GM23338 (cell line): ENCODE measurements at regions not wholly inside any gene's neighbourhood (a gene's known extent, or its start where the extent isn't known, plus 50 kb on each side); places are given as distances from the start of the nearest gene placed in this dataset.

ENCODE experiments used
- ATAC-seq: fragments of 200-7000 bp; cut with Tn5 transposase; 3 replicates; pipeline ENCODE4 v1.9.1; 2020
- DNase-seq: peaks from one replicate; pipeline ENCODE4 v3.0.0-alpha.2; 2015; ENCODE audit warnings: low spot score
- H2AFZ ChIP-seq: fragments of 200-600 bp; sonication (generic); 2 replicates; pipeline ENCODE4 v1.8.0; 2016; ENCODE audit warnings: antibody characterized with exemption, mild to moderate bottlenecking, moderate library complexity
- H3F3A ChIP-seq: fragments of 200-600 bp; sonication (generic); replicated peaks from 2 replicates; pipeline ENCODE4 v1.8.0; 2017; ENCODE audit warnings: antibody characterized with exemption, mixed run types, low read depth
- H3K27ac ChIP-seq: fragments of 200-600 bp; sonication (generic); 2 replicates; pipeline ENCODE4 v1.6.1; 2016; ENCODE audit warnings: low read depth
- H3K27me3 ChIP-seq: fragments of 200-600 bp; sonication (generic); 2 replicates; pipeline ENCODE4 v1.8.0; 2016; ENCODE audit warnings: mild to moderate bottlenecking, mixed run types, moderate library complexity; ENCODE audit not compliant: insufficient read depth
- H3K36me3 ChIP-seq: fragments of 200-600 bp; sonication (generic); 2 replicates; pipeline ENCODE4 v1.8.0; 2016; ENCODE audit warnings: mild to moderate bottlenecking; ENCODE audit not compliant: insufficient read depth
- H3K4me1 ChIP-seq: fragments of 200-600 bp; sonication (generic); 2 replicates; pipeline ENCODE4 v1.8.0; 2016; ENCODE audit warnings: mild to moderate bottlenecking, moderate library complexity; ENCODE audit not compliant: insufficient read depth
- H3K4me2 ChIP-seq: fragments of 200-600 bp; sonication (generic); 2 replicates; pipeline ENCODE4 v1.7.1; 2017; ENCODE audit warnings: mixed run types
- H3K4me3 ChIP-seq: fragments of 200-600 bp; sonication (generic); 2 replicates; pipeline ENCODE4 v1.6.1; 2016; ENCODE audit warnings: mixed run types
- H3K79me2 ChIP-seq: fragments of 200-600 bp; sonication (generic); replicated peaks from 2 replicates; pipeline ENCODE4 v1.8.0; 2017; ENCODE audit warnings: mild to moderate bottlenecking; ENCODE audit not compliant: insufficient read depth
- H3K9me2 ChIP-seq: fragments of 200-600 bp; sonication (generic); 2 replicates; pipeline ENCODE4 v1.8.0; 2017; ENCODE audit not compliant: insufficient read depth
- H4K20me1 ChIP-seq: fragments of 200-600 bp; sonication (generic); replicated peaks from 2 replicates; pipeline ENCODE4 v1.8.0; 2017; ENCODE audit warnings: mild to moderate bottlenecking; ENCODE audit not compliant: insufficient read depth
- H3K27ac Mint-ChIP-seq: 2 replicates; pipeline ENCODE4 v1.8.0; 2020; ENCODE audit warnings: inconsistent platforms, mild to moderate bottlenecking, moderate library complexity, mixed read lengths
- H3K27me3 Mint-ChIP-seq: 3 replicates; pipeline ENCODE4 v1.8.0; 2022; ENCODE audit warnings: low read depth, mild to moderate bottlenecking, moderate library complexity, mixed read lengths, inconsistent platforms; ENCODE audit not compliant: insufficient read depth, poor library complexity
- H3K36me3 Mint-ChIP-seq: 3 replicates; pipeline ENCODE4 v1.8.0; 2021; ENCODE audit warnings: low read depth, mild to moderate bottlenecking, inconsistent platforms, moderate library complexity, mixed read lengths
- H3K4me1 Mint-ChIP-seq: 3 replicates; pipeline ENCODE4 v1.8.0; 2020; ENCODE audit warnings: mild to moderate bottlenecking, inconsistent platforms, mixed read lengths
- H3K4me3 Mint-ChIP-seq: 3 replicates; pipeline ENCODE4 v1.8.0; 2021; ENCODE audit warnings: moderate library complexity, mild to moderate bottlenecking, inconsistent platforms, mixed read lengths
- H3K9me3 Mint-ChIP-seq: 3 replicates; pipeline ENCODE4 v1.8.0; 2020; ENCODE audit warnings: moderate library complexity, mild to moderate bottlenecking, inconsistent platforms, mixed read lengths
- CREB1 ChIP-seq: fragments of 250-450 bp; sonication (Bioruptor Pico); IDR thresholded peaks from 2 replicates; pipeline ENCODE4 v1.5.0; 2020; ENCODE audit warnings: low read depth, mild to moderate bottlenecking, moderate library complexity
- CTCF ChIP-seq, 2 experiments: fragments of 200-600 bp in 1 of 2; sonication (generic) in 1 of 2; conservative IDR thresholded peaks; 2 replicates each; pipeline versions ENCODE4 v1.5.1 to v1.6.1; 2016 to 2017; ENCODE audit warnings: antibody characterized with exemption in 2 of 2, low read depth in 2 of 2, mild to moderate bottlenecking in 2 of 2, moderate library complexity in 1 of 2
- ETS1 ChIP-seq: IDR thresholded peaks from 2 replicates; pipeline ENCODE4 v1.6.1; 2016; ENCODE audit warnings: antibody characterized with exemption
- EZH2 ChIP-seq: fragments of 200-600 bp; sonication (generic); IDR thresholded peaks from one replicate; pipeline ENCODE4 v1.8.0; 2017; ENCODE audit warnings: antibody characterized with exemption, mild to moderate bottlenecking, low read depth; ENCODE audit not compliant: unreplicated experiment
- JUNB ChIP-seq: IDR thresholded peaks from one replicate; pipeline ENCODE4 v1.6.1; 2016; ENCODE audit warnings: antibody characterized with exemption; ENCODE audit not compliant: unreplicated experiment
- NANOG ChIP-seq: IDR thresholded peaks from 2 replicates; pipeline ENCODE4 v1.6.1; 2016; ENCODE audit warnings: antibody characterized with exemption, borderline replicate concordance
- REST ChIP-seq: IDR thresholded peaks from one replicate; pipeline ENCODE4 v1.6.1; 2018; ENCODE audit warnings: antibody characterized with exemption; ENCODE audit not compliant: unreplicated experiment
- ZNF331 ChIP-seq: fragments of 250-450 bp; sonication (Bioruptor Pico); IDR thresholded peaks from 2 replicates; pipeline ENCODE4 v1.5.0; 2020; ENCODE audit warnings: low read depth, mild to moderate bottlenecking, moderate library complexity
- ZNF462 ChIP-seq: fragments of 250-450 bp; sonication (Bioruptor Pico); IDR thresholded peaks from 2 replicates; pipeline ENCODE4 v1.5.0; 2020; ENCODE audit warnings: mild to moderate bottlenecking, moderate library complexity

- no peak for TF ChIP-seq CTCF (conservative IDR thresholded peaks at IDR 0.05; ENCODE audit: low read depth in 2 of 2)
These were observed 71.3 kb upstream of the ARMC3 start (continued) for GRCh38 chr10:22856444-22857074.

GRCh38 chr10:22854935-22855421, 72.9 kb upstream of the ARMC3 start:
- peak overlapping the region; percentile 63 for H2AFZ ChIP-seq
- no peaks in the 10 kb centered on the region for H3K36me3 Mint-ChIP-seq
- no peak overlapping the region for H3K4me2 ChIP-seq
- H3K4me3 ChIP-seq = no peak overlapping the region
- DNase-seq (no peak), ATAC-seq (no peak)
- no peaks in the 10 kb centered on the region for H3K79me2 ChIP-seq
- no peaks in the 10 kb centered on the region for H3F3A ChIP-seq
- no peaks in the 10 kb centered on the region for H3K36me3 ChIP-seq
- H4K20me1 ChIP-seq = no peaks in the 10 kb centered on the region
- H3K4me1 ChIP-seq = no peaks in the 10 kb centered on the region
- no peak overlapping the region for H3K27ac Mint-ChIP-seq
- peaks cover 11% of the 10 kb centered on the region; the same call in 1 of the 2 replicates for H3K9me2 ChIP-seq
- H3K4me1 Mint-ChIP-seq = no peaks in the 10 kb centered on the region
- no peak overlapping the region for H3K27ac ChIP-seq
- no peaks in the 10 kb centered on the region for H3K9me3 Mint-ChIP-seq
- TF ChIP-seq CREB1 (CRISPR knock-in tag) (no peak), ETS1 (no peak), NANOG (no peak), ZNF331 (CRISPR knock-in tag) (no peak), ZNF462 (CRISPR knock-in tag) (no peak), JUNB (no peak), CTCF (conservative IDR thresholded peaks at IDR 0.05; ENCODE audit: low read depth in 2 of 2) (no peak), REST (no peak), EZH2 (no peak)
- H3K27me3 ChIP-seq = no peaks in the 10 kb centered on the region
- no peak overlapping the region for H3K4me3 Mint-ChIP-seq
- H3K27me3 Mint-ChIP-seq = no peaks in the 10 kb centered on the region
